Activated T-cell treated with anti-CD3 and anti-CD28 coated beads, Interleukin-2, amount 50 U/mL, for 72 hours (primary cell): ENCODE measurements at regions not wholly inside any gene's neighbourhood (a gene's known extent, or its start where the extent isn't known, plus 50 kb on each side); places are given as distances from the start of the nearest gene placed in this dataset.

Experiments used
- ATAC-seq, 2 donors: fragments of 150-1000 bp; cut with Tn5 transposase; replicated peaks in 1 of 2; 2 replicates each; pipeline ENCODE4 v1.10.0; 2021; ENCODE audit warnings: moderate library complexity in 2 of 2, mild to moderate bottlenecking in 1 of 2
- DNase-seq, 2 donors: peaks; one replicate each; pipeline ENCODE4 v3.0.0; 2021 to 2022; ENCODE audit warnings: mixed read lengths in 1 of 2
- H3K27ac Mint-ChIP-seq: one replicate; pipeline ENCODE4 v1.8.0; 2022; ENCODE audit warnings: mild to moderate bottlenecking, moderate library complexity, mixed read lengths
- H3K27me3 Mint-ChIP-seq: one replicate; pipeline ENCODE4 v1.8.0; 2022; ENCODE audit warnings: low read depth, mixed read lengths
- H3K36me3 Mint-ChIP-seq, 2 donors: one replicate each; pipeline ENCODE4 v1.8.0; 2022; ENCODE audit warnings: mixed read lengths in 2 of 2, mild to moderate bottlenecking in 1 of 2; ENCODE audit not compliant: insufficient read depth in 2 of 2
- H3K4me1 Mint-ChIP-seq: one replicate; pipeline ENCODE4 v1.8.0; 2022; ENCODE audit warnings: low read depth, mixed read lengths
- H3K4me3 Mint-ChIP-seq, 2 donors: one replicate each; pipeline ENCODE4 v1.8.0; 2022; ENCODE audit warnings: mild to moderate bottlenecking in 2 of 2, mixed read lengths in 2 of 2, moderate library complexity in 2 of 2
- H3K9me3 Mint-ChIP-seq, 2 donors: one replicate each; pipeline ENCODE4 v1.8.0; 2022; ENCODE audit warnings: mixed read lengths in 2 of 2

- Mint-ChIP-seq H3K36me3 (no peaks in the 10 kb centered on the region), H3K27ac (no peak overlapping the region), H3K9me3 (no peaks in the 10 kb centered on the region), H3K27me3 (peaks cover 8% of the 10 kb centered on the region), H3K4me1 (no peaks in the 10 kb centered on the region), H3K4me3 (no peak overlapping the region)
- no peak for ATAC-seq
- DNase-seq = no peak
Observed at GRCh38 chr6:147737115-147737514, 228.6 kb downstream of the SAMD5 start.

- ATAC-seq (no peak), DNase-seq (no peak)
- H3K4me3 Mint-ChIP-seq = no peak overlapping the region
- H3K27ac Mint-ChIP-seq = no peak overlapping the region
- no peaks in the 10 kb centered on the region for H3K4me1 Mint-ChIP-seq
- H3K27me3 Mint-ChIP-seq = peaks cover 8% of the 10 kb centered on the region
- no peaks in the 10 kb centered on the region for H3K36me3 Mint-ChIP-seq
- H3K9me3 Mint-ChIP-seq = no peaks in the 10 kb centered on the region
Observed at GRCh38 chr6:147738099-147738498, 229.6 kb downstream of the SAMD5 start.

- DNase-seq (no peak), ATAC-seq (no peak)
- H3K4me1 Mint-ChIP-seq = no peaks in the 10 kb centered on the region
- no peaks in the 10 kb centered on the region for H3K36me3 Mint-ChIP-seq
- H3K4me3 Mint-ChIP-seq = no peak overlapping the region
- H3K9me3 Mint-ChIP-seq = no peaks in the 10 kb centered on the region
- H3K27me3 Mint-ChIP-seq = peaks cover 8% of the 10 kb centered on the region
- no peak overlapping the region for H3K27ac Mint-ChIP-seq
Observed at GRCh38 chr6:147738516-147739162, 230.1 kb downstream of the SAMD5 start.

- Mint-ChIP-seq H3K9me3 (no peaks in the 10 kb centered on the region), H3K4me3 (no peak overlapping the region), H3K27me3 (peaks cover 8% of the 10 kb centered on the region), H3K27ac (no peak overlapping the region), H3K4me1 (no peaks in the 10 kb centered on the region), H3K36me3 (no peaks in the 10 kb centered on the region)
- ATAC-seq (no peak), DNase-seq (no peak)
Observed at GRCh38 chr6:147740326-147740725, 231.8 kb downstream of the SAMD5 start.

- H3K27me3 Mint-ChIP-seq = peaks cover 8% of the 10 kb centered on the region
- H3K4me1 Mint-ChIP-seq = no peaks in the 10 kb centered on the region
- H3K36me3 Mint-ChIP-seq = no peaks in the 10 kb centered on the region
- no peak for DNase-seq
- no peak overlapping the region for H3K4me3 Mint-ChIP-seq
- no peaks in the 10 kb centered on the region for H3K9me3 Mint-ChIP-seq
- no peak overlapping the region for H3K27ac Mint-ChIP-seq
- no peak for ATAC-seq
Observed at GRCh38 chr6:147740916-147741315, 232.4 kb downstream of the SAMD5 start.

GRCh38 chr6:147741389-147741788 lies 232.9 kb downstream of the SAMD5 start:
- DNase-seq (no peak), ATAC-seq (no peak)
- H3K36me3 Mint-ChIP-seq = no peaks in the 10 kb centered on the region
- no peak overlapping the region for H3K27ac Mint-ChIP-seq
- H3K27me3 Mint-ChIP-seq = peaks cover 8% of the 10 kb centered on the region
- no peaks in the 10 kb centered on the region for H3K4me1 Mint-ChIP-seq
- no peak overlapping the region for H3K4me3 Mint-ChIP-seq
- no peaks in the 10 kb centered on the region for H3K9me3 Mint-ChIP-seq

GRCh38 chr6:147742440-147742839 lies 233.9 kb downstream of the SAMD5 start:
- ATAC-seq (no peak), DNase-seq (no peak)
- peaks cover 8% of the 10 kb centered on the region for H3K27me3 Mint-ChIP-seq
- H3K4me3 Mint-ChIP-seq = no peak overlapping the region
- no peaks in the 10 kb centered on the region for H3K36me3 Mint-ChIP-seq
- no peaks in the 10 kb centered on the region for H3K9me3 Mint-ChIP-seq
- H3K4me1 Mint-ChIP-seq = no peaks in the 10 kb centered on the region
- H3K27ac Mint-ChIP-seq = no peak overlapping the region

GRCh38 chr6:147744012-147744411 lies 235.5 kb downstream of the SAMD5 start:
- no peak for ATAC-seq
- Mint-ChIP-seq H3K4me3 (no peak overlapping the region), H3K9me3 (no peaks in the 10 kb centered on the region), H3K4me1 (no peaks in the 10 kb centered on the region), H3K36me3 (no peaks in the 10 kb centered on the region), H3K27me3 (no peaks in the 10 kb centered on the region), H3K27ac (no peak overlapping the region)
- DNase-seq = no peak

- ATAC-seq = no peak
- no peaks in the 10 kb centered on the region for H3K4me1 Mint-ChIP-seq
- H3K27me3 Mint-ChIP-seq = no peaks in the 10 kb centered on the region
- peaks cover 6% of the 10 kb centered on the region in 2 donors for H3K9me3 Mint-ChIP-seq
- no peak overlapping the region for H3K27ac Mint-ChIP-seq
- H3K36me3 Mint-ChIP-seq = no peaks in the 10 kb centered on the region
- H3K4me3 Mint-ChIP-seq = no peak overlapping the region
- DNase-seq = no peak
Observed at GRCh38 chr6:147749331-147749730, 240.8 kb downstream of the SAMD5 start.

- Mint-ChIP-seq H3K9me3 (peaks cover 6 to 9% of the 10 kb centered on the region in 2 donors), H3K27me3 (no peaks in the 10 kb centered on the region), H3K4me1 (no peaks in the 10 kb centered on the region), H3K27ac (no peak overlapping the region), H3K4me3 (no peak overlapping the region), H3K36me3 (no peaks in the 10 kb centered on the region)
- DNase-seq = no peak
- no peak for ATAC-seq
Observed at GRCh38 chr6:147750413-147750812, 241.9 kb downstream of the SAMD5 start.

GRCh38 chr6:147751232-147751631 lies 242.7 kb downstream of the SAMD5 start:
- Mint-ChIP-seq H3K27me3 (no peaks in the 10 kb centered on the region), H3K36me3 (no peaks in the 10 kb centered on the region), H3K4me1 (no peaks in the 10 kb centered on the region), H3K9me3 (peaks cover 6 to 11% of the 10 kb centered on the region in 2 donors), H3K27ac (peak overlapping the region; percentile 57), H3K4me3 (no peak overlapping the region)
- no peak for ATAC-seq
- no peak for DNase-seq

- no peaks in the 10 kb centered on the region for H3K36me3 Mint-ChIP-seq
- H3K4me3 Mint-ChIP-seq = no peak overlapping the region
- DNase-seq (no peak), ATAC-seq (no peak)
- H3K9me3 Mint-ChIP-seq = peaks cover 6 to 11% of the 10 kb centered on the region in 2 donors
- H3K27ac Mint-ChIP-seq = no peak overlapping the region
- H3K27me3 Mint-ChIP-seq = no peaks in the 10 kb centered on the region
- H3K4me1 Mint-ChIP-seq = no peaks in the 10 kb centered on the region
Observed at GRCh38 chr6:147752689-147753403, 244.4 kb downstream of the SAMD5 start.

- ATAC-seq (no peak), DNase-seq (no peak)
- Mint-ChIP-seq H3K27me3 (no peaks in the 10 kb centered on the region), H3K4me3 (no peak overlapping the region), H3K27ac (no peak overlapping the region), H3K9me3 (peaks cover 6 to 11% of the 10 kb centered on the region in 2 donors), H3K36me3 (no peaks in the 10 kb centered on the region), H3K4me1 (no peaks in the 10 kb centered on the region)
Observed at GRCh38 chr6:147755999-147756398, 247.5 kb downstream of the SAMD5 start.

GRCh38 chr6:147756891-147757290 lies 248.4 kb downstream of the SAMD5 start:
- ATAC-seq (no peak), DNase-seq (no peak)
- H3K4me1 Mint-ChIP-seq = no peaks in the 10 kb centered on the region
- peaks cover 6 to 9% of the 10 kb centered on the region in 2 donors for H3K9me3 Mint-ChIP-seq
- H3K27ac Mint-ChIP-seq = no peak overlapping the region
- H3K27me3 Mint-ChIP-seq = no peaks in the 10 kb centered on the region
- H3K36me3 Mint-ChIP-seq = no peaks in the 10 kb centered on the region
- H3K4me3 Mint-ChIP-seq = no peak overlapping the region
